ENCODE measurements at regions not wholly inside any gene's neighbourhood (a gene's known extent, or its start where the extent isn't known, plus 50 kb on each side); places are given as distances from the start of the nearest gene placed in this dataset.

DNA sequence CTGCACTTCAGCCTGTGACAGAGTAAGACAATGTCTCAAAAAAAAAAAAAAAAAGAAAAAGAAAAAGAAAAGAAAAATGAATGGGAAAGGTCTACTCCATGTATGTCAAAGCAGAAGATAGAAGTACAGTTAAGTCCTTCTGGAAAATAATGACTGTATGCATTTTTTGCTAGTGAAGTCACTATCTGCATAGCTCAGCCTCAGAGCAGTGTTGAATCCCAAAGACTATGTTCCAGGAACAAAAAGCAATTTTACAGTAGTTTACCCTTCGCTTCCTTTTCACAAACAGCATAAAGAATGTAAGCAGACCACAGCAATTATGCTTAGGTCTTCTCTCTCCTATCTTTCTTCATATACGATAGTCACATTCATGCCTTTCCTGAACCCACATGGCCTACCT lies 497.4 kb downstream of the CMPK2 start:
- H3K4me1 ChIP-seq (ENCODE audit: control insufficient read depth in 1 of 2, insufficient read depth in 2 of 2, low read length in 2 of 2): peaks cover 0 to 4% of the 10 kb centered on the region in 2 experiments; a peak in 1 of 4 replicates
- intact Hi-C loops (cut with micrococcal nuclease): no loop called here
- no peaks in the 10 kb centered on the region for H3K27me3 ChIP-seq (ENCODE audit: insufficient read depth, low read length)
- H3K79me2 ChIP-seq (ENCODE audit: insufficient read depth, low read length): no peaks in the 10 kb centered on the region
- no peaks in the 10 kb centered on the region for H3K9me2 ChIP-seq (ENCODE audit: insufficient read depth)
- no peaks in the 10 kb centered on the region for H3K36me3 ChIP-seq (ENCODE audit: control insufficient read depth in 1 of 2, insufficient read depth in 2 of 2, low read length in 2 of 2)
- BruUV-seq (replicated peaks): no TSS peak
- H3K4me2 ChIP-seq (ENCODE audit: low read length): no peak overlapping the region
- no peak for ATAC-seq
- H3K9ac ChIP-seq (ENCODE audit: low read length): no peak overlapping the region
- CTCF ChIA-PET: no interaction called here
- RAD21 ChIA-PET (ENCODE audit: low non-redundant PET in 1 of 2, low total read pairs in 2 of 2, uncharacterized antibody in 2 of 2, unreplicated experiment in 2 of 2): interaction anchor here in 1 of 2 experiments (0.7 kb wide), 1 partner anchor 301 kb away, joined by 8 read pairs; no protein-coding TSS in a partner anchor
- H4K20me1 ChIP-seq (ENCODE audit: insufficient read depth): no peaks in the 10 kb centered on the region; the same call in 1 of the 2 replicates
- TF ChIP-seq SP1 (IDR thresholded peaks at IDR 0.05; ENCODE audit: low read depth) (no peak), RAD21 (IDR thresholded peaks at IDR 0.05; ENCODE audit: low read depth) (no peak), JUND (IDR thresholded peaks at IDR 0.05) (no peak), TCF7L2 (IDR thresholded peaks at IDR 0.05; ENCODE audit: borderline replicate concordance, extremely low read depth, insufficient read depth, insufficient read length) (no peak), ZFX (IDR thresholded peaks at IDR 0.05) (no peak), ELF1 (IDR thresholded peaks at IDR 0.05; ENCODE audit: borderline replicate concordance, low read depth) (no peak)
- TF ChIP-seq, protein P1, sequence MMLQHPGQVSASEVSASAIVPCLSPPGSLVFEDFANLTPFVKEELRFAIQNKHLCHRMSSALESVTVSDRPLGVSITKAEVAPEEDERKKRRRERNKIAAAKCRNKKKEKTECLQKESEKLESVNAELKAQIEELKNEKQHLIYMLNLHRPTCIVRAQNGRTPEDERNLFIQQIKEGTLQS (IDR thresholded peaks at IDR 0.05): no peak
- TF ChIP-seq, protein P2, sequence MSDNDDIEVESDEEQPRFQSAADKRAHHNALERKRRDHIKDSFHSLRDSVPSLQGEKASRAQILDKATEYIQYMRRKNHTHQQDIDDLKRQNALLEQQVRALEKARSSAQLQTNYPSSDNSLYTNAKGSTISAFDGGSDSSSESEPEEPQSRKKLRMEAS (IDR thresholded peaks at IDR 0.05): no peak
- TF ChIP-seq, protein P3, sequence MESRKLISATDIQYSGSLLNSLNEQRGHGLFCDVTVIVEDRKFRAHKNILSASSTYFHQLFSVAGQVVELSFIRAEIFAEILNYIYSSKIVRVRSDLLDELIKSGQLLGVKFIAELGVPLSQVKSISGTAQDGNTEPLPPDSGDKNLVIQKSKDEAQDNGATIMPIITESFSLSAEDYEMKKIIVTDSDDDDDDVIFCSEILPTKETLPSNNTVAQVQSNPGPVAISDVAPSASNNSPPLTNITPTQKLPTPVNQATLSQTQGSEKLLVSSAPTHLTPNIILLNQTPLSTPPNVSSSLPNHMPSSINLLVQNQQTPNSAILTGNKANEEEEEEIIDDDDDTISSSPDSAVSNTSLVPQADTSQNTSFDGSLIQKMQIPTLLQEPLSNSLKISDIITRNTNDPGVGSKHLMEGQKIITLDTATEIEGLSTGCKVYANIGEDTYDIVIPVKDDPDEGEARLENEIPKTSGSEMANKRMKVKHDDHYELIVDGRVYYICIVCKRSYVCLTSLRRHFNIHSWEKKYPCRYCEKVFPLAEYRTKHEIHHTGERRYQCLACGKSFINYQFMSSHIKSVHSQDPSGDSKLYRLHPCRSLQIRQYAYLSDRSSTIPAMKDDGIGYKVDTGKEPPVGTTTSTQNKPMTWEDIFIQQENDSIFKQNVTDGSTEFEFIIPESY (IDR thresholded peaks at IDR 0.05; ENCODE audit: extremely low read depth, insufficient replicate concordance, low read length): no peak
- no peak for DNase-seq (ENCODE audit: low read depth, low spot score)
- H2AFZ ChIP-seq (ENCODE audit: low read depth, low read length, poor library complexity, severe bottlenecking): no peak overlapping the region
- H3K27ac ChIP-seq (ENCODE audit: low read depth, low read length): no peak overlapping the region
- peaks cover 0 to 12% of the 10 kb centered on the region in 2 experiments; a peak in 2 of 4 replicates for H3K9me3 ChIP-seq (ENCODE audit: control insufficient read depth in 1 of 2, insufficient read depth in 1 of 2, low read depth in 1 of 2, low read length in 2 of 2)
- no peak overlapping the region for H3K4me3 ChIP-seq (replicated peaks in 1 of 2; ENCODE audit: low read depth in 1 of 2, low read length in 2 of 2)
- POLR2A ChIA-PET: no interaction called here

All from HCT116 (cell line).